ENCODE measurements at regions not wholly inside any gene's neighbourhood (a gene's known extent, or its start where the extent isn't known, plus 50 kb on each side); places are given as distances from the start of the nearest gene placed in this dataset.

DNA sequence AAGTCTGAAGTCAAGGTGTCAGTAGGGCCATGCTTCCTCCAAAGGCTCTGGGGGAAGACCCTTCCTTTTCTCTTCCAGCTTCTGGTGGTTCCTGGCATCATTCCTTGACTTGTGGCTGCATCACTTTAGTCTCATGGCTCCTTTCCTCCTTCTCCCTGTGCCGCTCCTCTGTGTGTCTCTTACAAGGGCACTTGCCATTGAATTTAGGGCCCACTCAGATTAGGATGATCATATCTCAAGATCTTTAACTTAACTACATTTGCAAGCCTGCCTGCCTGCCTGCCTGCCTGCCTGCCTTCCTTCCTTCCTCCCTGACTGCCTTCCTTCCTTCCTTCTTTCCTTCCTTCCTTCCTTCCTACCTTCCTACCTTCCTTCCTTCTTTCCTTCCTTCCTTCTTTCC, 89.7 kb upstream of the MPHOSPH6 start:
- no peak for TF ChIP-seq EZH2 (IDR thresholded peaks at IDR 0.05; ENCODE audit: low read depth)
- TF ChIP-seq CTCF (conservative IDR thresholded peaks at IDR 0.05) = no peak
- intact Hi-C loops (cut with micrococcal nuclease; ENCODE audit: unreplicated experiment) = loop anchor here (10.0 kb wide), 1 partner anchor 1615 kb away; no protein-coding TSS in a partner anchor
- Histone ChIP-seq H2AFZ (no peak overlapping the region), H3K4me3 (no peak overlapping the region), H3K4me2 (no peak overlapping the region), H3K9me2 (ENCODE audit: insufficient read depth) (no peaks in the 10 kb centered on the region), H3K9me3 (ENCODE audit: insufficient read depth, low read depth) (no peaks in the 10 kb centered on the region), H3K27me3 (ENCODE audit: insufficient read depth, low read depth) (peaks cover 78% of the 10 kb centered on the region), H4K20me1 (ENCODE audit: insufficient read depth) (no peaks in the 10 kb centered on the region), H3K27ac (no peak overlapping the region), H3K79me2 (ENCODE audit: low read depth) (no peaks in the 10 kb centered on the region), H3F3A (ENCODE audit: insufficient read depth, low read depth) (no peaks in the 10 kb centered on the region), H3K4me1 (replicated peaks; ENCODE audit: insufficient read depth) (no peaks in the 10 kb centered on the region), H3K36me3 (ENCODE audit: low read depth) (no peaks in the 10 kb centered on the region)
- ChIA-PET CTCF (no interaction called here), POLR2A (ENCODE audit: unreplicated experiment) (no interaction called here)
- BruUV-seq (replicated peaks) = no TSS peak
- no peak for DNase-seq

DNA sequence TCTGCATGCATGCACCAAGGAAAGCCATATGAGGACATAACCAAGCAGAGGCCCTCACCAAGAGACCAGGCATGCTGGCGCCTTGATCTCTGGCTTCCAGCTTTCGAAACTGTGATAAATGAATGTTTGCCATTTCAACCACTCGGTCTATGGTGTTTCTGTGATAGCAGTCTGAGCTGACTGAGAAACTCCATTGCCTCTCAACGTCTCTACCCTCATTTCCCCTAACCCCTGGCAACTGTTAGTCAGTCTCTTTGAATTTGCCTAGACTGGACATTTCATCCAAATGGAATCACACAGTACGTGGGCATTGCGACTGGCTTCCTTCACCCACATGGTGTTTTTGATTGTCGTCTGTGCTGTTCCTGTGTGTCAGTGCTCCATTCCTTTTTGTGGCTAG, 88.0 kb upstream of the MPHOSPH6 start:
- Histone ChIP-seq H3K9me2 (ENCODE audit: insufficient read depth) (no peaks in the 10 kb centered on the region), H2AFZ (no peak overlapping the region), H3K27me3 (ENCODE audit: insufficient read depth, low read depth) (peaks cover 66% of the 10 kb centered on the region), H3K4me3 (no peak overlapping the region), H3F3A (ENCODE audit: insufficient read depth, low read depth) (no peaks in the 10 kb centered on the region), H3K79me2 (ENCODE audit: low read depth) (no peaks in the 10 kb centered on the region), H3K36me3 (ENCODE audit: low read depth) (no peaks in the 10 kb centered on the region), H3K4me2 (no peak overlapping the region), H4K20me1 (ENCODE audit: insufficient read depth) (no peaks in the 10 kb centered on the region), H3K27ac (no peak overlapping the region), H3K4me1 (replicated peaks; ENCODE audit: insufficient read depth) (no peaks in the 10 kb centered on the region), H3K9me3 (ENCODE audit: insufficient read depth, low read depth) (no peaks in the 10 kb centered on the region)
- ChIA-PET POLR2A (ENCODE audit: unreplicated experiment) (no interaction called here), CTCF (no interaction called here)
- BruUV-seq (replicated peaks) = no TSS peak
- TF ChIP-seq CTCF (conservative IDR thresholded peaks at IDR 0.05) (no peak), EZH2 (IDR thresholded peaks at IDR 0.05; ENCODE audit: low read depth) (no peak)
- DNase-seq = no peak
- intact Hi-C loops (cut with micrococcal nuclease; ENCODE audit: unreplicated experiment) = no loop called here

DNA sequence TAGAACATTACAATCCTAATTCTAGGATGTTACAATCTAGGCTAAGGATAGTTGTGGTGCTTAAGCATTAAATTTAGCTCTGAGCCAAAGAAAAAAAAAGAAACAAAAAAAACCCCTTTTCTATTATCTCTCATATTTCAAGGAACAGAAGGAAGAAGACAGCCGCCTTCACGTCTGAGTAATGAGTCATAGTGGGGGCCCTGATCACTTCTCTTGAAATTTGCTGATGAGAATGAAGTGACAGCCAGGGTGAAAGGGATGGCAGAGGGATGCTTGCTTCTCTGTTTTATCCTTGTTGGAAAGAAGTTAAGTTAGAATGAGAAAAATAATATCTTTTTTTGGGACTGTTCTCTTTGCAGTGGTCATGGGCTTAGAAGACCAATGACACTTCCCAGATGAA, 82.6 kb upstream of the MPHOSPH6 start:
- BruUV-seq (replicated peaks) = no TSS peak
- peaks cover 52% of the 10 kb centered on the region for H3K27me3 ChIP-seq (ENCODE audit: insufficient read depth, low read depth)

More for the DNA sequence above, 82.6 kb upstream of the MPHOSPH6 start:
- POLR2A ChIA-PET (ENCODE audit: unreplicated experiment) = no interaction called here
- no peaks in the 10 kb centered on the region for H3K36me3 ChIP-seq (ENCODE audit: low read depth)
- H3K79me2 ChIP-seq (ENCODE audit: low read depth) = no peaks in the 10 kb centered on the region
- H3K9me3 ChIP-seq (ENCODE audit: insufficient read depth, low read depth) = no peaks in the 10 kb centered on the region
- H3F3A ChIP-seq (ENCODE audit: insufficient read depth, low read depth) = no peaks in the 10 kb centered on the region
- H3K4me3 ChIP-seq = no peak overlapping the region
- CTCF ChIA-PET = no interaction called here
- TF ChIP-seq EZH2 (IDR thresholded peaks at IDR 0.05; ENCODE audit: low read depth) = no peak
- TF ChIP-seq CTCF (conservative IDR thresholded peaks at IDR 0.05) = no peak
- H2AFZ ChIP-seq = no peak overlapping the region
- no peak overlapping the region for H3K27ac ChIP-seq
- no peak for DNase-seq
- intact Hi-C loops (cut with micrococcal nuclease; ENCODE audit: unreplicated experiment) = no loop called here
- H3K4me2 ChIP-seq = no peak overlapping the region
- H3K4me1 ChIP-seq (replicated peaks; ENCODE audit: insufficient read depth) = no peaks in the 10 kb centered on the region
- no peaks in the 10 kb centered on the region for H3K9me2 ChIP-seq (ENCODE audit: insufficient read depth)
- no peaks in the 10 kb centered on the region for H4K20me1 ChIP-seq (ENCODE audit: insufficient read depth)

All from PC-9 (cell line).